Esophagus squamous epithelium (tissue), 4 donors: ENCODE measurements at regions not wholly inside any gene's neighbourhood (a gene's known extent, or its start where the extent isn't known, plus 50 kb on each side); places are given as distances from the start of the nearest gene placed in this dataset.

Experiments used
- POLR2A ChIP-seq, 4 donors: fragments of 450-650 bp; IDR thresholded peaks; one replicate each; pipeline ENCODE4 v1.6.1; 2017; ENCODE audit warnings: antibody characterized with exemption in 4 of 4, mild to moderate bottlenecking in 4 of 4, moderate library complexity in 3 of 4
- TF ChIP-seq, protein P1 (sequence below), 6 experiments: fragments of 450-650 bp in 4 of 6; fragments of 200-600 bp in 2 of 6; sonication (generic) in 2 of 6; IDR thresholded peaks; one replicate each; pipeline ENCODE4 v1.5.1; 2016 to 2019; ENCODE audit warnings: antibody characterized with exemption in 6 of 6, mild to moderate bottlenecking in 4 of 6, moderate library complexity in 4 of 6

- TF ChIP-seq, protein P1, sequence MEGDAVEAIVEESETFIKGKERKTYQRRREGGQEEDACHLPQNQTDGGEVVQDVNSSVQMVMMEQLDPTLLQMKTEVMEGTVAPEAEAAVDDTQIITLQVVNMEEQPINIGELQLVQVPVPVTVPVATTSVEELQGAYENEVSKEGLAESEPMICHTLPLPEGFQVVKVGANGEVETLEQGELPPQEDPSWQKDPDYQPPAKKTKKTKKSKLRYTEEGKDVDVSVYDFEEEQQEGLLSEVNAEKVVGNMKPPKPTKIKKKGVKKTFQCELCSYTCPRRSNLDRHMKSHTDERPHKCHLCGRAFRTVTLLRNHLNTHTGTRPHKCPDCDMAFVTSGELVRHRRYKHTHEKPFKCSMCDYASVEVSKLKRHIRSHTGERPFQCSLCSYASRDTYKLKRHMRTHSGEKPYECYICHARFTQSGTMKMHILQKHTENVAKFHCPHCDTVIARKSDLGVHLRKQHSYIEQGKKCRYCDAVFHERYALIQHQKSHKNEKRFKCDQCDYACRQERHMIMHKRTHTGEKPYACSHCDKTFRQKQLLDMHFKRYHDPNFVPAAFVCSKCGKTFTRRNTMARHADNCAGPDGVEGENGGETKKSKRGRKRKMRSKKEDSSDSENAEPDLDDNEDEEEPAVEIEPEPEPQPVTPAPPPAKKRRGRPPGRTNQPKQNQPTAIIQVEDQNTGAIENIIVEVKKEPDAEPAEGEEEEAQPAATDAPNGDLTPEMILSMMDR (IDR thresholded peaks at IDR 0.05), result no peak
- TF ChIP-seq POLR2A (IDR thresholded peaks at IDR 0.05), result no peak
These were observed 418.2 kb downstream of the GABRG2 start for GRCh38 chr5:162485666-162486292.
